GM21576 (cell line): ENCODE measurements at regions not wholly inside any gene's neighbourhood (a gene's known extent, or its start where the extent isn't known, plus 50 kb on each side); places are given as distances from the start of the nearest gene placed in this dataset.
A peak's percentile ranks its signal among the peaks of the same experiment; 100 is the strongest.

Experiments
- ATAC-seq: cut with Tn5 transposase; IDR thresholded peaks from one replicate; pipeline ENCODE4 v1.9.1; 2021; ENCODE audit warnings: mild to moderate bottlenecking, moderate library complexity; ENCODE audit not compliant: unreplicated experiment

DNA sequence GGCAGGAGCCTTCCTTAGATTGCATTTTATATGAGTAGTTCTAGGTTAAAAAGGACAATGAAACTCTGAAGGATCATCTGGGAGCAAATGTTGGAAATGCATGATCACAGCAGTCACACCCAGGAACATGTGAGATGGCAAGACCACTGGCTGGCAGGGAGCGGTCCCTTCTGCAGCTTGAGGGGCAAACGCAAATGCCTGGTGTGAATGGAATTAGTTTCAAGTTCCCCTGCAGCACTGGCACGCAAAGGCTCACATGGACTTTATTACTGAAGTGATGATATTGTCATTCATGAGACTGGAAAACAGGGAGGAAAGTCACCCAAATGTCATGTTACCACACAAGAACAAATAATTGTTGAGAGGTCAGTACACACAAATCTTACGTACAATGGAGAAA lies 223.3 kb downstream of the FBXO15 start:
- ATAC-seq = no peak

DNA sequence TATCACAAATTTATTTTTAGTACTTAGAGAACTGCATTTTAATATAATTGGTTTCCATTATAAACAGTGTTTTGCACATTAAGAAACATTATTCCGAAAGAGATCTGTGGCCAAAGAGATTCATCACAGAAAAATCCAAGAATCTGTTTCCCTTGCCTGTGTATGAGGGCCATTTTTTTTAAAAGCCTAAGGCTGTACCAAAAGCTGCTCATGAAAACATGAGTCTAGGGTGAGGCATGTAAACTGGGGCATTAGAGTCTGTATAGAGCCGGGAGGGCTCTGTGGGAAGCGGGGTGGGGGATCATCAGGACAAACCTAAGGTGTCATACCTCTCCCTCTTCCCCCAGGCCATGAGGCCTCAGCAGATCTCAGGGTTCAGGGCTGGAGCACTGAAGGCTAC lies 223.8 kb downstream of the FBXO15 start:
- no peak for ATAC-seq

DNA sequence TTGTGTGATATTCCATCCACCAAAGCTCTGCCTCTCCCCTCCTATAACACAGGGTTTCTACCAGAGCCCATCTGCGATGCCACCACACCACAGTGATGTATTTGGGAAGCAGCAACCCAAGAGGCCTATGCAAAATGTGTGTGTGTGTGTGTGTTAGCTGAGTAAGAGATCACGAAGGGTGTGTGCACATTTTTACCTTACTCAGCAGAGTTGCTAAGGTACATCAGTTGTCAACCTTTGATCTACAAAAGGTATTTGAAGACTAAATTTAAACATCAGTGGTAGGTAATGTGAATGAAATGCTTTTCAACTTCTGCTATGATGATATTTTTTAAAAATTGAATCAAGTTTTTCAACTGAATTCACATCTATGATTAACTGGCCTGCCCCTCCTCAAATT lies 227.6 kb downstream of the FBXO15 start:
- ATAC-seq = no peak

DNA sequence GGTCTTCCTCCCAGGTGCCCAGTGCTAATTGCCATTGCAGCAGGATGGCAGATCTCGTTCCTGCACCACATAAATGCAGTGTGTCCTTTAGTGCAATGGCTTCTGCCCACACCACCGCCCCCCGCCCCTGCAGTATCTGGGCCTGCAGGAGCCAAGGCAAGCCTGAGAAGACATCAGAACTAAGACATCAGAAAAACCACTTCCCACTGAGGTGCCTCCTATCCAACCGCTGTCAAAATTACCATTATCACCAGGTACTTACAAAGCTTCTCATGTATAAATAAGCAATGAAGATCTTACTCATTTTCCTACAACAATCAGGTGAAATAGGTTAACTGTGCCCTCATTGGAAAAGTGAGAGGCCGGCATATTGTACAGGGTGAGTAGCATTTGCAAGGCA lies 228.8 kb downstream of the FBXO15 start:
- ATAC-seq = no peak

DNA sequence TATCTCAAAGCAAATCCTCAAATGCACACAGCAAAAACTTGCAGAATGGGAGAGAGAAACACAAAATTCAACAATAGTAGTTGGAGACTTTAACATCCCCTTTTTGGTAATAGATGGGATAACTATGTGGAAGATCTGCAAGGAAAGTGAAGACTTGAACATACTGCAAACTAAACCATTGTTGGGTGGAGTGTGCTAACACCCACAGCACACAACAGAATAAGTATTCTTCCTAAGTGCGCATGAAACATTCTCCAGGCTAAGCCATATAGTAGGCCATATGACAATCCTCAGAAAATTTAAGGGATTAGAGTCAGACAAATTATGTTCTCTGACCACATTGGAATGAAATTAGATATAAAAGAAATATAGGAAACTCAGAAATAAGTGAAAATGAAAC lies 230.6 kb downstream of the FBXO15 start:
- no peak for ATAC-seq

DNA sequence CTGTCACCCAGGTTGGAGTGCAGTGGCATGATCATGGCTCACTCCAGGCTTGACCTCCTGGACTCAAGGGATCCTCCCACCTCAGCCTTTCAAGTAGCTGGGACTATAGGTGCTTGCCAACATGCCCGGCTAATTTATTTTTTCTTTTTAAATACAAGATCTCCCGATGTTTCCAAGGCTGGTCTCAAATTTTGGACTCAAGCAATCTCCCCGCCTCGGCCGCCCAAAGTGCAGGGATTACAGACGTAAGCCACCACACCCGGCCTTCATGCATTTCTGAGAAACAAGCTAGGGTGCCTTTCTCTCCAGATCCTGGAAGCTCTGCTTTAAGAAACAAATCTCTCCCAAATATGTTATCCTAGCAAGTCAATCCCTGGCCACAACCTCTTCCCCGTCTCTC lies 234.1 kb downstream of the FBXO15 start:
- ATAC-seq = no peak

DNA sequence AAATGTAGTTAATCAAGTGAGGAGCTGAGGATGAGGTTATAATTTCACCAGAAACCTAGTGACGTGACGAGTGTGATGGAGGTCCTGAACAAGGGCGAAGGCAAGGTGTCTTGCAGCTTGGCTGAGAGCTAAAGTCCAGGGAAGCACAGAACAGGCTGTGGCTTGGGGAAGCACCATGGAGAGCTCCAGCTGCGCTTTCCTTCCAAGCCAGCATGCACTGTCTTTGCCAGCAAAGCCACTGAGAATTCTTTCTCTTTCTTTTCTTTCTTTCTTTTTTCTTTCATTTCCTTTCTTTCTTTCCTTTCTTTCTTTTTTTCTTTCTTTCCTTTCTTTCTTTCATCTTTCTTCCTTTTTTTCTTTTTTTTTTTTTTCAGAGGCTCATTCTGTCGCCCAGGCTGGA lies 239.3 kb downstream of the FBXO15 start:
- ATAC-seq = no peak

DNA sequence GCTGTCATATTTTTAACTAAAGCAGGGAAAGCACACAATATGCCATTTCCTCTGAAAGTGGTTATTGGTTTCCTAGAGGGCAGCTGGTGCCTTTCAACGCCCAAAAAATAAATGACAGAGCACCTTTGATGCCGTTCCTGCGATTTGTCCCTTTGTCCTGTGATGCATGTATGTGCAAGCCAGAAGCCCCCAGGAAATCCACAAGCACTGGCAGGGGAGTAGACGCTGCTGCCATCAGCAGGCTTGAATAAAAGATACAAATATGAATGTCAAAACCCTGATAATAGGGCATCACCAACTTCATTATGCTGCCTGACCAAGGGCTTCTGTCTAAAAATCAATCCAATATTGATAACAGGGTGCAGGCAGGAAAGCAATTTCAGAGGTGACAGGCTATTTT lies 246.1 kb downstream of the FBXO15 start:
- ATAC-seq = no peak

DNA sequence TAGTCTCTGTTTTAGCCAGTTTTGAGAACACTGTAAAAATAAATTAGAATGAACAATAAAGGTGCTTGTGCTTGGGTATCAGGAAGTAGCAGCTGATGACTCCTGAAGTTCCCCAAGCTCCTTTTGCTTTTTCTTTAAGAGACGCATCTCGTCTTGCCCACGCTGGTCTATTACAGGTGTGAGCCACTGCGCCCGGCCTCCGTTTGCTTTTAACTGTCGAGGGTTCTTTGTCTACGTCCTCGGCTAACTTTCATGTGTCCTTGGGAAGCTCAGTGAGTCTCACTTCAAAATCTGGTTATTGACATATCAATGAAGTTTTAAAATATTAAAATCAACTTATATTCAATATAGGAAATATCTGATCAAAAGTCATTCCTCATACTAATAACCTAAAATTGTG lies 246.5 kb downstream of the FBXO15 start:
- no peak for ATAC-seq

DNA sequence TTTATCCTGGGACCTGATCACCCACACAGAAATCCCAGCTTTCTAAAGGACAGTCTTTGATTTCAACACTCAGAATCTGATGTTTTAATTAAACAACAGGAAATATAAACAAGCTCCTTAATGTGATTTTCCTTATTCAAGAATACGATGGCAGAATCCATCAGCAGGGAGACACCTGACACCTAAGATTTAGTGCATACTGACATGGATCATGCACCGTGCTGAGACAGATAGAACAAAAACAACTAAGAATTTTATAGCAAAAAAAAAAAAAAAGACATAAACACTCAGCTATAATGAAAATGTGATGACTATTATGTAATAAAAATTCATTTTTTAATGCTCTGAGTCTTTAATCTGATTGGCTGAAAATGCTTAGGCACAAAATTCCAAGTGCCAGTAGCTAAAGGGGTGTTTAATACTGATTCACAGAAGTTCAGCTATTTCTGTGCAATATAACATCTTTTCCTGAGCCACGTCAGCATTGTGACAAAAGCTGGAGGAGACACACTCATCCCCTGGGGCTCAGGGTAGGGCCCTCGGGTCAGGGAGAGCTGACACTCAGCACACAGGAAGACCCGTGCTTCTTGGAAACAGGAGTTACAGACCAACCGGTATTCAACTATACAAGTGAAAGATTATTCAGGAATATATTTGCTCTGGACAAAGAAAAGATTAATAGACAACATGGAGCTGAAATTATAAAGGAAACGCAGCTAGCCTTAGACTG lies 247.4 kb downstream of the FBXO15 start:
- no peak for ATAC-seq

DNA sequence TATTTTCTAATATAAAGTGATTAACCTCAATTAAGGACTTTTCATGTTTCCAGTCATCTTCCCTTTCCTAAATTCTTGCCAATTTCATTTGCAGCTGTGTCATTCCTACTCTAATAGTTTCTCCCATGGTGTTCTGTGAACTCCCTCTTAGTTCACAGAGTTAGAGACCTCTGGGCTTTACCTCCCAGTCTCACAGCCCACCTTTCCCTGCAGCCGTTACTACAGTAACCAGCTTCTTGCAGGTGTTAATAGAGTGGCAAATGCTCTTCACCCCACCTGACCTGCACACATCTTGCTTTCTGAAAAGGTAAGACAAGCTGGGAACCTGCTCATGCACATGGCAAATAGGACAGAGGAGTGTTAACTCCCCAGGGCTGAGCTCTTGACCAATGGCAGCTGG lies 250.1 kb downstream of the FBXO15 start:
- ATAC-seq = no peak

DNA sequence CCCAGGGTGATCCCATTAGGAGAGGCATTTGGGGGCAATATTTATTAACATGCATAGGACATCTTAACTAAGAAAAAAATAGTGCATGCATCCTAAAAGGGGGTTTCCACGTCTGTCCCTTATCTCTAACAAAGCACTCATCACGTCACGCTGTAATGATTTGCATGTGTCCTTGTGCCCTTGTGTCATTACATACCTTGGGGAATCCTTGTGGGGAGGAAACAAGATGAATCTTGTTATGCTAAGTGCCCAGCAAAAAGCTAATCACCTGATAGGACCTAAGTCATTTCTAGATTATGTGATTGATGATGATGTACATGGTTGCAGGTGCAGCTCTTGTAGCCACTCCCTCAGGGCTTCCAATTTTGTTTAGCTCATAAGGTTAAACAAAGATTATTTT lies 250.9 kb downstream of the FBXO15 start:
- ATAC-seq = peak; percentile 42

DNA sequence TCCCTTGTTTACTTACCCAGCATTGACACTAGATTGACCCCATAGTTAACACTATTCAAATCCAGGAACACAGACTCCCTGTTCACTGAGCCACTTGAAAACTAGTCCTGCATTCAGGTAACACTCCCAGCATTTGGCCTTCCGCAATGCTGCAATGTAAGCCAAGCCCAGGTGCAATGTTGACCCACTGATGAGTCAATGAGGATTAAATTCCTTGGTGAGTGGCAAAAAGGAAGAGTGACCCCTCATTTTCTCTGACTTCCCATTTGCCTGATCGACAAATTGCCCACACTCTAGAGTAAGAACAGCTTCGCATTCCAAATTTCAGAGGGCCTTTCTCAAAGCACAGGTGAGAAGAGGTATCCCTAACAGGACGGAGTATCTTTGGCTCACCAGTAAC lies 251.9 kb downstream of the FBXO15 start:
- no peak for ATAC-seq

DNA sequence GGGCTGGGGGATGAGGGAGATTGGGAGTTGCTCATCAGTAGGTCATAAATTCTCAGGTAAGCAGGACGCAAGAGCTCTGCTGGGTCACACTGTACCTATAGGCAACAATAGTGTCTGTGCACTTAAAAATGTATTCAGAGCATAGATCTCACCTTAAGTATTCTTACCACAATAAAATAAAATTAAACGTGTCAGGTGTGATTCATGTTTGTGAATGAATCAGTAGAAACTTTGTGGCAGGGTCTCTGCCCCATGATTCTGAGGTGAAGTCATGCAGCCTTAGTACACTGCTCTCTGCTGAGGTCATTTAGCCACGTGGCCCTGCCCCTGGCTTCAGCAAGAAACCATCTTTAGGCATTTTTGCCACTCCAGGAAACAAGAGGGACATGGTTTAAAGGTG lies 253.8 kb downstream of the FBXO15 start:
- ATAC-seq = no peak

DNA sequence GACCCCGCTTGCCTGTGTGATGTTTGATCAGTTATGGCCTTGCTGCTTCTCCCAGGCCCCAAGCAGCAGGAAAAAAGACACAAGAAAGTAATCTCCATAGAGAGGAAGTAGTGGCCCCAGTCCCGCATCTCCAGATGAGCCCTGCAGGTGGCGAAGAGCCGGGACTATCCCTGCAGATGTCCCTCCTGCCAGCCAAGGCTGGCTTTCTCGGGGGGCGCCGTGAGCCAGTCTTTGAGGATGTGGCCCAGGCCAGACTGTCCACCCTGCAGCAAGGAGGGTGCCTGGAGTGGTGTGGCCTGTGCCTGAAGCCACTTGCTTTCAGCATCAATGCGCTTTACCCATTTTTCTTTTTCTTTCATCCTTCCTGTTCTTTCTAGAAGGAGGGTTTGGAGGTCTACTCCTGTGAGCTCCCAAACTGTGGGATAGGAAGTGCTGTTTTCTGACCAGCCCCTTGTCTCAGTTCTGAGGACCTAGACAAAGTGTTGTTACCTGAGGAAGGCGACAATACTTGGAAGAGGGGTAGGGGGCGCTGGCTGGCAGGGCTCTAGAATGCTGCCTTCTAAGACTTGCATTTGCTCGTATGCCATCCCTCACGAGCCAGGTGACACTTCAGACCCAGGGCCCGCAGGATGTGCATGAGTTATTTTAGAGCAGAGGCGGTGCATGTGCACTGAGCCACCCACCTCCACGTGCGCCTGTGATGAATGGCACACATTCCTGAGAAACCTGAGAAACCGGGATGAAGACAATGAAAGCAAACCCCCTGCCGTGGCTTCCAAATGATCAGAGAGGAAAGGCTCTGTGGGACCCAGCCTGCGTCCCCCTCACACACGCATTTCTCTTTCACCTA lies 255.8 kb downstream of the FBXO15 start:
- no peak for ATAC-seq

DNA sequence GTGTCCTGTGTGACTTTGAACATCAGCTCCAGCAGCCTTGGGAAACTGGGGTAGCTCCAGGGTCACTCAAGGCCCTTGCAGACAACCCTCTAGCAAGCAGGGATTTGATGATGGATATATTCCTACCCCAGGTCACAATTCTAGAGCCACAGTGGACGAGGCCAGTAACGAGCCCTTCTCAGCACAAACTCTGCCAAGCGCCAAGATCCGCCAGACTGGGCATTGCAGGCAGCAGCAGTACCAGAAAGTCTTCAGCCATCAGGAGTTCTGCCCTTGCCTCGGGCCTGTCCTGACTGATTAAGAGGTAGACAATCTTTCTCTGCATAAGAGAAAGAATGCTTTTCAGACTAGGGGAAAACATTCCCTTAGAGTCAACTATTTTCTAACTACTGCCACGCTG lies 259.1 kb downstream of the FBXO15 start:
- no peak for ATAC-seq

DNA sequence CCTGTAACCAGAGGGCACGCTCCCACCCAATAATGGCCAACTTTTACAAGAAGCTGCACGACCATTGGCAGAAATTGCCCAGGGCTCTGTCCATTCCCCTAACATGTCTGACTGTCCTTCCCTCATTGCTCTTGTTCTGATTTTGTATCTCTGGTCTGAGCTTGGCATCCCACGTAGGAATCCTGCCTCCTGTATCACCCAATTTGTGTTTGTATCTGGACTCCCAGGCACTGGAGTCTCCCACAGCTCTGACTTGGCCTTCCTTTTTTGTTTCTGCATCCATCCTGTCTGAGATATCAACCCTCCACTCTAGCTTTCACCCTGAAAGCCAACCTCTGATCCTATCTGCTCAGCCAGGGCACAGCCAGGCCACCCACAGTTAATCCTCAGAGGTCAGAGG lies 259.8 kb downstream of the FBXO15 start:
- ATAC-seq = no peak

DNA sequence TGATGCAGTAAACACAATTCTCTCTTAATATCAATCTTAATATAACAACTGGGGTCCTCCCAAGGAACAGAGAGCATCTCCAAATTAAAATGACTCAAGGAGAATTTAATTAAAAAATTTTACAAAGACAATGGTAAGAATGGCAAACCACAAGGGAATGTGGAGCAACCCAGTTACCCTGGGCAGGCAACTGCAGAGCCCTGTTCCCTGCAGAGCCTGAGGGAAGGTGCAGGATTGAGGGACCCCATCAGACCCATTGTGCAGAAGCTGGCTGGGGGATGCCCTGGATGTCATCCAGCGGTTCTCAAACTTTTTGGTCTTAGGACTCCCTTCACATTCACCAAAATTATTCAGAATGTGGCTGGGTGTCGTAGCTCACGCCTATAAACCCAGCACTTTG lies 262.8 kb downstream of the FBXO15 start:
- no peak for ATAC-seq

DNA sequence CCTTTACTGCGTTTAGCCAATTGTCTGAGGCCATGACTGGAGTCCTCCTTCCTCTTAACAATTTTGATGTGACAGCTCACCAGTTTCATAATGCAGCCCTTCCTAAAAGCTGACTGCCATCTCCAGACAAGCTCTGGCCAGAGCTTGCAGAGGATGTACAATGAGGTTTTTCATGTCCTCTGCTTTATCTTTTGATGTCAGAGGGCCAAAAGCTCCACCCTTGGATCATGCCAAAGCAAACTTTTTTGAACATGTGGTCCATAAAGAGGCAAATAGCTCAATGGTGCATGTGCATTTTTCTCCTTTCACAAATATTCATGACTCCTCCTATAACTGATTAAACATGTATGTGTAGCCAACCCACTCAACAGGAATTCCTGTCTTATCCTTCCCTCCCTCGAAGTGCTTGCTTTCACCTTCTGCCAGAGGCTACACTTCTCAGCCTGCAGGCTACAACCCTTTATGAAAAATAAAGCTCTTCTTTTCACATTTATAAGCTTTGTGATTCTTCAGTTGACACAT lies 266.2 kb downstream of the FBXO15 start:
- ATAC-seq = no peak

DNA sequence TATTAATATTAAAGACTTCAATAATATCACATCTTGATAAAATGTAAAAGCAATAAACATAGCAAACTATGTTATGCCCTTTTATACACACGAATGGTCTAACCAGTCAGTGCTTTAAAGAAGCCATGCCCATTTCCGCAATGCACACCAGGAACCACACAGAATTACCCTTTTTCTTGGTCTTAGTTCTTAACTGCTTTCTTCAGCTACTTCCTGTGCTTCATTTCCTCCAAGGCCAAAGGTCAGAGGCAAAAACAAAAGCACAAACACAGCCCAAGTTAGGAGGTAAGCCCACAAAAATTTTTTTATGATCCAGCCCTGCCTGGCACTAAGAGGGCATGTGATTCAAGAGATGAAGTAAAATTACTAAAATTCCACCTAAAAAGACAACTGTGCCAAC lies 267.2 kb downstream of the FBXO15 start:
- no peak for ATAC-seq

DNA sequence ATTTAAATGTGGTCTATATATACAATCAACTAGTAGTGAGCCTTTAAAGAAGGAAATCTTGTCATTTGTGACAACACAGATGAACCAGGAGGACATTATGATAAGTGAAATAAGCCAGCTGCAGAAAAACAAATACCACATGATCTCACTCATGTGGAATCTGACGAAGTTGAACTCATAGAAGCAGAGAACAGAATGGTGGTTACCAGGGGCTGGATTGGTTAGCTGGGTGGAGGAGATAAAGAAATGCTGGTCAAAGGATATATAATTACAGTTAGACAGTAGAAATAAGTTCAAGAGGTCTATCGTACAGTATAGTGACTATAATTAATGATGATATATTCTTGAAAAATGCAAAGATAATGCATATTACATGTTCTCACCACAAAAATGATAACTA lies 267.9 kb downstream of the FBXO15 start:
- ATAC-seq = no peak

DNA sequence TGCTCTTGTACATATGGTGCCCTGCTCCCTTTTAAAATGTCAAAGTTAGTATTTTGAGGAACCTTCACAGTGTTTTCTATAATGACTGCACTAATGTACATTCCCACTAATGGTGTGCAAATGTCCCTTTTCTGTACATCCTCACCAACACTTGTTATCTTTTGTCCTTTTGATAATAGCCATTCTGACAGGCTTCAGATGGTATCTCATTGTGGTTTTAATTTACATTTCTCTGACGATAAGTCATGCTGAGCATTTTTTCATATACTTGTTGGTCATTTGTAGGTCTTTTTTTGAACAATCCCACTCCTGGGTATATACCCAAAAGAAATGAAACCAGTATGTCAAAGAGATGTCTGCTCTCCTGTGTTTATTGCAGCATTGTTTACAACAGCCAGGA lies 268.3 kb downstream of the FBXO15 start:
- ATAC-seq = no peak
